Erythroblast (primary cell): ENCODE measurements at regions not wholly inside any gene's neighbourhood (a gene's known extent, or its start where the extent isn't known, plus 50 kb on each side); places are given as distances from the start of the nearest gene placed in this dataset.

Experiments
- GATA1 ChIP-seq: IDR thresholded peaks from 2 replicates; pipeline ENCODE4 v1.6.1; 2011; ENCODE audit warnings: low read depth, mild to moderate bottlenecking, control low read depth, low read length, moderate library complexity
- POLR2A ChIP-seq: IDR thresholded peaks from 2 replicates; pipeline ENCODE4 v1.6.1; 2011; ENCODE audit warnings: mild to moderate bottlenecking, low read length

GRCh38 chr16:54651440-54652195 is 279.0 kb upstream of the IRX5 start:
- no peak for TF ChIP-seq POLR2A
- no peak for TF ChIP-seq GATA1
